Panc1 (cell line): ENCODE measurements at regions not wholly inside any gene's neighbourhood (a gene's known extent, or its start where the extent isn't known, plus 50 kb on each side); places are given as distances from the start of the nearest gene placed in this dataset.

ENCODE experiments used
- ATAC-seq: fragments of 200-7000 bp; cut with Tn5 transposase; 2 replicates; pipeline ENCODE4 v1.9.1; 2020; ENCODE audit warnings: mild to moderate bottlenecking, moderate library complexity
- BruUV-seq: library from RNA; stranded (reverse); fragments of 400-500 nt; replicated peaks from 2 replicates; lab custom pipeline; 2021; lab: Mats Ljungman, UMichigan
- CTCF ChIA-PET: fragments of 300-600 bp; sonication (Branson Sonifier 250); formaldehyde crosslinking; loops from one replicate; lab custom pipeline; 2022; ENCODE audit warnings: antibody characterized with exemption; lab: Charles Lee
- POLR2A ChIA-PET: fragments of 300-600 bp; sonication (Branson Sonifier 250); formaldehyde crosslinking; loops from one replicate; lab custom pipeline; 2022; ENCODE audit warnings: antibody characterized with exemption; lab: Charles Lee
- DNase-seq: peaks from one replicate; pipeline ENCODE4 v3.0.0-alpha.2; 2010; ENCODE audit warnings: low read depth, low spot score
- H3K27ac ChIP-seq: 2 replicates; pipeline ENCODE4 v1.5.1; 2011; ENCODE audit warnings: mild to moderate bottlenecking, low read length, inconsistent platforms
- H3K27me3 ChIP-seq: fragments of 200-500 bp; sonication (Bioruptor generic); 2 replicates; pipeline ENCODE4 v1.6.0; 2014; ENCODE audit warnings: low read length, inconsistent platforms; ENCODE audit not compliant: control insufficient read depth, insufficient read depth
- H3K36me3 ChIP-seq: fragments of 200-500 bp; sonication (Bioruptor generic); 2 replicates; pipeline ENCODE4 v1.5.1; 2014; ENCODE audit warnings: inconsistent platforms, mild to moderate bottlenecking, low read length, moderate library complexity; ENCODE audit not compliant: control insufficient read depth, insufficient read depth
- H3K4me1 ChIP-seq: 2 replicates; pipeline ENCODE4 v1.5.1; 2011; ENCODE audit warnings: inconsistent platforms, mild to moderate bottlenecking, low read length, moderate library complexity; ENCODE audit not compliant: control insufficient read depth, insufficient read depth
- H3K4me3 ChIP-seq, 2 experiments: 2 replicates each; pipeline ENCODE4 v1.5.1; 2011 to 2012; ENCODE audit warnings: low read depth in 2 of 2, low read length in 2 of 2, mild to moderate bottlenecking in 2 of 2, inconsistent platforms in 1 of 2, moderate library complexity in 1 of 2
- H3K9me3 ChIP-seq: fragments of 200-500 bp; sonication (Bioruptor generic); 2 replicates; pipeline ENCODE4 v1.5.1; 2014; ENCODE audit warnings: low read depth, mild to moderate bottlenecking, inconsistent platforms, low read length, moderate library complexity; ENCODE audit not compliant: control insufficient read depth, insufficient read depth
- POLR2AphosphoS5 ChIP-seq: IDR thresholded peaks from 2 replicates; pipeline ENCODE4 v1.6.1; 2012; ENCODE audit warnings: mild to moderate bottlenecking, low read depth, low read length, moderate library complexity
- SIN3A ChIP-seq: IDR thresholded peaks from 2 replicates; pipeline ENCODE4 v1.6.1; 2012; ENCODE audit warnings: low read depth, mild to moderate bottlenecking, low read length, moderate library complexity, borderline replicate concordance; ENCODE audit not compliant: insufficient read depth
- TCF7L2 ChIP-seq: IDR thresholded peaks from 2 replicates; pipeline ENCODE4 v1.6.1; 2011; ENCODE audit warnings: mild to moderate bottlenecking, low read depth, low read length, inconsistent platforms
- in situ Hi-C: cut with HindIII; loops from 2 replicates; pipeline ENCODE4 v1.10.0; 2016; ENCODE audit warnings: low sequenced_read_pairs, low pct_unique_long_range_greater_than_20kb
- intact Hi-C: fragments of 100-400 bp; cut with micrococcal nuclease; formaldehyde crosslinking; loops from one replicate; pipeline ENCODE4 v1.10.0; 2022; ENCODE audit not compliant: unreplicated experiment
- TF ChIP-seq, protein P1 (sequence below), 2 experiments: IDR thresholded peaks; 2 replicates each; pipeline ENCODE4 v1.6.1; 2011 to 2012; ENCODE audit warnings: low read depth in 2 of 2, control low read depth in 1 of 2, low read length in 1 of 2, mild to moderate bottlenecking in 1 of 2, moderate library complexity in 1 of 2; ENCODE audit not compliant: insufficient read depth in 1 of 2
- TF ChIP-seq, protein P2 (sequence below): fragments of 450-650 bp; IDR thresholded peaks from 2 replicates; pipeline ENCODE4 v1.5.1; 2017; ENCODE audit warnings: mild to moderate bottlenecking

DNA sequence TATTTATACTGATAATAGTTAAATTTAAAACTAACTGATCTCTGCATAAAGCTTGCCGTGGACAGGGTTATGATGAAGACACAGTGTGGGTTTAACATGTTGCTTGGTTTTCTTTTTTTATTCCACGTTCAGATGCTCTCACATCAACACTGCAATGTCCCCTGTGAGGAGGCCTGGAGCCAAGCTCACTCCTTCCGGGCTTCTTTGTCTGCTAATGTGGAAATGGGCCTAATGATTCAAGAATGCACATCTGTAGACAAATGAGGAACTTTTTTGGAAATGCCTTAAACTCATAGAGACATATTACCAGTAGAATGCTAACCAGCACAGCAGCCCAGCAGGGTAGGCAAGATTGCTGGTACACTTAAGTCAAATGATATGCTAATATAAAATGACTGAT is 208.0 kb downstream of the GALR1 start:
- no peak overlapping the region for H3K4me3 ChIP-seq
- H3K4me1 ChIP-seq, result no peaks in the 10 kb centered on the region
- no TSS peak for BruUV-seq
- TF ChIP-seq, protein P1, sequence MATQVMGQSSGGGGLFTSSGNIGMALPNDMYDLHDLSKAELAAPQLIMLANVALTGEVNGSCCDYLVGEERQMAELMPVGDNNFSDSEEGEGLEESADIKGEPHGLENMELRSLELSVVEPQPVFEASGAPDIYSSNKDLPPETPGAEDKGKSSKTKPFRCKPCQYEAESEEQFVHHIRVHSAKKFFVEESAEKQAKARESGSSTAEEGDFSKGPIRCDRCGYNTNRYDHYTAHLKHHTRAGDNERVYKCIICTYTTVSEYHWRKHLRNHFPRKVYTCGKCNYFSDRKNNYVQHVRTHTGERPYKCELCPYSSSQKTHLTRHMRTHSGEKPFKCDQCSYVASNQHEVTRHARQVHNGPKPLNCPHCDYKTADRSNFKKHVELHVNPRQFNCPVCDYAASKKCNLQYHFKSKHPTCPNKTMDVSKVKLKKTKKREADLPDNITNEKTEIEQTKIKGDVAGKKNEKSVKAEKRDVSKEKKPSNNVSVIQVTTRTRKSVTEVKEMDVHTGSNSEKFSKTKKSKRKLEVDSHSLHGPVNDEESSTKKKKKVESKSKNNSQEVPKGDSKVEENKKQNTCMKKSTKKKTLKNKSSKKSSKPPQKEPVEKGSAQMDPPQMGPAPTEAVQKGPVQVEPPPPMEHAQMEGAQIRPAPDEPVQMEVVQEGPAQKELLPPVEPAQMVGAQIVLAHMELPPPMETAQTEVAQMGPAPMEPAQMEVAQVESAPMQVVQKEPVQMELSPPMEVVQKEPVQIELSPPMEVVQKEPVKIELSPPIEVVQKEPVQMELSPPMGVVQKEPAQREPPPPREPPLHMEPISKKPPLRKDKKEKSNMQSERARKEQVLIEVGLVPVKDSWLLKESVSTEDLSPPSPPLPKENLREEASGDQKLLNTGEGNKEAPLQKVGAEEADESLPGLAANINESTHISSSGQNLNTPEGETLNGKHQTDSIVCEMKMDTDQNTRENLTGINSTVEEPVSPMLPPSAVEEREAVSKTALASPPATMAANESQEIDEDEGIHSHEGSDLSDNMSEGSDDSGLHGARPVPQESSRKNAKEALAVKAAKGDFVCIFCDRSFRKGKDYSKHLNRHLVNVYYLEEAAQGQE (IDR thresholded peaks at IDR 0.05; ENCODE audit: insufficient read depth in 1 of 2, low read depth in 2 of 2, low read length in 1 of 2), result no peak
- no peak for TF ChIP-seq SIN3A
- TF ChIP-seq, protein P2, sequence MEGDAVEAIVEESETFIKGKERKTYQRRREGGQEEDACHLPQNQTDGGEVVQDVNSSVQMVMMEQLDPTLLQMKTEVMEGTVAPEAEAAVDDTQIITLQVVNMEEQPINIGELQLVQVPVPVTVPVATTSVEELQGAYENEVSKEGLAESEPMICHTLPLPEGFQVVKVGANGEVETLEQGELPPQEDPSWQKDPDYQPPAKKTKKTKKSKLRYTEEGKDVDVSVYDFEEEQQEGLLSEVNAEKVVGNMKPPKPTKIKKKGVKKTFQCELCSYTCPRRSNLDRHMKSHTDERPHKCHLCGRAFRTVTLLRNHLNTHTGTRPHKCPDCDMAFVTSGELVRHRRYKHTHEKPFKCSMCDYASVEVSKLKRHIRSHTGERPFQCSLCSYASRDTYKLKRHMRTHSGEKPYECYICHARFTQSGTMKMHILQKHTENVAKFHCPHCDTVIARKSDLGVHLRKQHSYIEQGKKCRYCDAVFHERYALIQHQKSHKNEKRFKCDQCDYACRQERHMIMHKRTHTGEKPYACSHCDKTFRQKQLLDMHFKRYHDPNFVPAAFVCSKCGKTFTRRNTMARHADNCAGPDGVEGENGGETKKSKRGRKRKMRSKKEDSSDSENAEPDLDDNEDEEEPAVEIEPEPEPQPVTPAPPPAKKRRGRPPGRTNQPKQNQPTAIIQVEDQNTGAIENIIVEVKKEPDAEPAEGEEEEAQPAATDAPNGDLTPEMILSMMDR, result no peak
- no peak for TF ChIP-seq POLR2AphosphoS5
- TF ChIP-seq TCF7L2, result no peak
- H3K27me3 ChIP-seq, result no peaks in the 10 kb centered on the region
- CTCF ChIA-PET, result no interaction called here
- no peaks in the 10 kb centered on the region for H3K36me3 ChIP-seq
- ATAC-seq (0 out of 2 replicates have a peak, but pooled peaks have one; percentile 42), DNase-seq (no peak)
- in situ Hi-C loops, result no loop called here
- H3K9me3 ChIP-seq, result no peaks in the 10 kb centered on the region
- POLR2A ChIA-PET, result no interaction called here
- no peak overlapping the region for H3K27ac ChIP-seq
- intact Hi-C loops, result no loop called here

DNA sequence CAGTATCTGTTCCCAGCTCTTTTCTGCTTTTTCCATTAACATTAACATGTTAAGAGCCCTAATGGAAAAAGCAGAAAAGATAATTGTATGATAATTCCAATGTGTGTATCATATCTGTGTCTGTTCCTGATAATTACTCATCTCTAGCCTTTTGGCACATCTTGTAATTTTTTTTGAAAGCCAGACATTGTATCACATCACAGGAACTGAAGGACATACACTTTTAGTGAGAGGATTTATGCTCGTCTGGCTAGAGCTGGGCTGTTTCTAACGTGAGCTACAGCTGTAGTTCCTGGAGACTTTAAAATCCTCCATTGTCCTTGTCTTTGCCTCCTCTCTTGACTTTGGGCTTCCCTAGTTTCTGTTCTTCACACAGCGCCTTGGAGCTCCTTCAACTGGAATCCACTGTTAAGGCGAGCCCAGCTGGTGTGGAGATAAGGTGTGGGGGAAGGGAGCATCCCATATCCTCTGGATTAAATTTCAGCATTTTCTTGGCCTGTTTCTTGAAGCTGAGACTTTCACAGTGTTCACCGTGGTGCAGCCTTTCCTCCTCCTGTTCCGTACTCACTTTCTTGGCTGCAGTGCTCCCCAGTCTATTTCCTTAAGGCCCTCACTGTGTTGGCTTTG is 211.5 kb downstream of the GALR1 start:
- in situ Hi-C loops, result no loop called here
- ATAC-seq (no peak), DNase-seq (no peak)
- Histone ChIP-seq H3K9me3 (no peaks in the 10 kb centered on the region), H3K36me3 (no peaks in the 10 kb centered on the region), H3K4me3 (no peak overlapping the region), H3K4me1 (no peaks in the 10 kb centered on the region), H3K27ac (no peak overlapping the region), H3K27me3 (peaks cover 5% of the 10 kb centered on the region; the same call in 1 of the 2 replicates)
- intact Hi-C loops, result no loop called here
- ChIA-PET POLR2A (no interaction called here), CTCF (interaction anchor here (0.6 kb wide), 1 partner anchor 745 kb away, joined by 3 read pairs; no protein-coding TSS in a partner anchor)
- no peak for TF ChIP-seq SIN3A
- TF ChIP-seq POLR2AphosphoS5, result no peak
- TF ChIP-seq, protein P1 (IDR thresholded peaks at IDR 0.05; ENCODE audit: insufficient read depth in 1 of 2, low read depth in 2 of 2, low read length in 1 of 2), result no peak
- TF ChIP-seq TCF7L2, result no peak
- TF ChIP-seq, protein P2, result no peak
- no TSS peak for BruUV-seq
